ENCODE measurements at regions not wholly inside any gene's neighbourhood (a gene's known extent, or its start where the extent isn't known, plus 50 kb on each side); places are given as distances from the start of the nearest gene placed in this dataset.

- Histone ChIP-seq H3K27me3 (ENCODE audit: insufficient read depth) (no peaks in the 10 kb centered on the region), H2AFZ (ENCODE audit: low read depth) (no peak overlapping the region), H3K9me2 (no peaks in the 10 kb centered on the region), H3K27ac (ENCODE audit: low read depth in 2 of 2, low read length in 1 of 2) (no peak overlapping the region), H3K79me2 (ENCODE audit: insufficient read depth) (no peaks in the 10 kb centered on the region), H3K4me2 (no peak overlapping the region), H3K36me3 (replicated peaks in 1 of 2; ENCODE audit: control insufficient read depth in 1 of 2, insufficient read depth in 2 of 2, low read length in 1 of 2) (no peaks in the 10 kb centered on the region), H3F3A (replicated peaks; ENCODE audit: insufficient read depth) (no peaks in the 10 kb centered on the region), H4K20me1 (ENCODE audit: insufficient read depth) (no peaks in the 10 kb centered on the region), H3K4me3 (ENCODE audit: low read depth in 2 of 2, low read length in 1 of 2) (no peak overlapping the region), H3K9ac (no peak overlapping the region), H3K9me3 (no peaks in the 10 kb centered on the region), H3K4me1 (ENCODE audit: control insufficient read depth in 1 of 2, insufficient read depth in 2 of 2, low read depth in 1 of 2, low read length in 1 of 2) (peaks cover 0 to 2% of the 10 kb centered on the region in 2 experiments; a peak in 1 of 4 replicates)
- 23% methylated on average over 8 of the region's 8 CpGs for WGBS (ENCODE audit: low lambda C conversion rate)
- TF ChIP-seq USF2 (IDR thresholded peaks at IDR 0.05; ENCODE audit: borderline replicate concordance, low read depth, low read length) = no peak
- ChIA-PET CTCF (no interaction called here), POLR2A (no interaction called here)
- no peak for DNase-seq
These were observed 83.1 kb upstream of the TSHZ3 start for GRCh38 chr19:31432201-31432810.

GRCh38 chr19:31436121-31436776 lies 87.0 kb upstream of the TSHZ3 start:
- no peak for DNase-seq
- POLR2A ChIA-PET = no interaction called here

GRCh38 chr19:31438401-31439269 lies 89.4 kb upstream of the TSHZ3 start:
- Histone ChIP-seq H4K20me1 (ENCODE audit: insufficient read depth) (no peaks in the 10 kb centered on the region), H3K4me1 (ENCODE audit: control insufficient read depth in 1 of 2, insufficient read depth in 2 of 2, low read depth in 1 of 2, low read length in 1 of 2) (no peaks in the 10 kb centered on the region), H3K4me2 (no peak overlapping the region), H3K27ac (ENCODE audit: low read depth in 2 of 2, low read length in 1 of 2) (no peak overlapping the region), H3K27me3 (ENCODE audit: insufficient read depth) (no peaks in the 10 kb centered on the region), H3F3A (replicated peaks; ENCODE audit: insufficient read depth) (no peaks in the 10 kb centered on the region), H3K79me2 (ENCODE audit: insufficient read depth) (no peaks in the 10 kb centered on the region), H2AFZ (ENCODE audit: low read depth) (no peak overlapping the region), H3K9me2 (no peaks in the 10 kb centered on the region), H3K36me3 (replicated peaks in 1 of 2; ENCODE audit: control insufficient read depth in 1 of 2, insufficient read depth in 2 of 2, low read length in 1 of 2) (no peaks in the 10 kb centered on the region), H3K9me3 (no peaks in the 10 kb centered on the region), H3K4me3 (ENCODE audit: low read depth in 2 of 2, low read length in 1 of 2) (no peak overlapping the region), H3K9ac (no peak overlapping the region)
- DNase-seq = no peak
- WGBS (ENCODE audit: low lambda C conversion rate) = 49% methylated on average over 12 of the region's 12 CpGs
- CTCF ChIA-PET = no interaction called here
- POLR2A ChIA-PET = no interaction called here
- TF ChIP-seq JUND (IDR thresholded peaks at IDR 0.05) = no peak
- no peak for TF ChIP-seq REST (IDR thresholded peaks at IDR 0.05; ENCODE audit: low read depth, low read length)
- TF ChIP-seq FOXJ3 (CRISPR knock-in tag; IDR thresholded peaks at IDR 0.05) = no peak
- no peak for TF ChIP-seq MXI1 (IDR thresholded peaks at IDR 0.05; ENCODE audit: low read depth, low read length)
- TF ChIP-seq YY1 (IDR thresholded peaks at IDR 0.05; ENCODE audit: low read depth) = no peak
- no peak for TF ChIP-seq RCOR1 (IDR thresholded peaks at IDR 0.05; ENCODE audit: low read length)
- TF ChIP-seq SMC3 (IDR thresholded peaks at IDR 0.05; ENCODE audit: low read depth, low read length) = no peak
- TF ChIP-seq EZH2phosphoT487 (IDR thresholded peaks at IDR 0.05; ENCODE audit: borderline replicate concordance, low read depth) = no peak
- no peak for TF ChIP-seq TAF1 (IDR thresholded peaks at IDR 0.05; ENCODE audit: borderline replicate concordance, low read depth, low read length)

More at GRCh38 chr19:31436121-31436776, 87.0 kb upstream of the TSHZ3 start:
- Histone ChIP-seq H3K4me1 (ENCODE audit: control insufficient read depth in 1 of 2, insufficient read depth in 2 of 2, low read depth in 1 of 2, low read length in 1 of 2) (peaks cover 0 to 2% of the 10 kb centered on the region in 2 experiments; a peak in 1 of 4 replicates), H3K4me3 (ENCODE audit: low read depth in 2 of 2, low read length in 1 of 2) (no peak overlapping the region), H3K9ac (no peak overlapping the region), H3K36me3 (replicated peaks in 1 of 2; ENCODE audit: control insufficient read depth in 1 of 2, insufficient read depth in 2 of 2, low read length in 1 of 2) (no peaks in the 10 kb centered on the region), H3K9me2 (no peaks in the 10 kb centered on the region), H3K27me3 (ENCODE audit: insufficient read depth) (no peaks in the 10 kb centered on the region), H2AFZ (ENCODE audit: low read depth) (no peak overlapping the region), H3F3A (replicated peaks; ENCODE audit: insufficient read depth) (no peaks in the 10 kb centered on the region), H4K20me1 (ENCODE audit: insufficient read depth) (no peaks in the 10 kb centered on the region), H3K79me2 (ENCODE audit: insufficient read depth) (no peaks in the 10 kb centered on the region), H3K4me2 (no peak overlapping the region), H3K27ac (ENCODE audit: low read depth in 2 of 2, low read length in 1 of 2) (no peak overlapping the region), H3K9me3 (no peaks in the 10 kb centered on the region)
- no peak for TF ChIP-seq TCF12 (IDR thresholded peaks at IDR 0.05)
- TF ChIP-seq POLR2AphosphoS5 (IDR thresholded peaks at IDR 0.05; ENCODE audit: low read depth, low read length) = no peak
- TF ChIP-seq EP300 (IDR thresholded peaks at IDR 0.05; ENCODE audit: borderline replicate concordance in 1 of 2, low read depth in 1 of 2, low read length in 1 of 2) = no peak
- TF ChIP-seq USF2 (IDR thresholded peaks at IDR 0.05; ENCODE audit: borderline replicate concordance, low read depth, low read length) = no peak
- no peak for TF ChIP-seq YY1 (IDR thresholded peaks at IDR 0.05; ENCODE audit: low read depth)
- 12% methylated on average over 4 of the region's 4 CpGs for WGBS (ENCODE audit: low lambda C conversion rate)
- CTCF ChIA-PET = no interaction called here

All from SK-N-SH (cell line).